ENCODE measurements at regions not wholly inside any gene's neighbourhood (a gene's known extent, or its start where the extent isn't known, plus 50 kb on each side); places are given as distances from the start of the nearest gene placed in this dataset.

DNA sequence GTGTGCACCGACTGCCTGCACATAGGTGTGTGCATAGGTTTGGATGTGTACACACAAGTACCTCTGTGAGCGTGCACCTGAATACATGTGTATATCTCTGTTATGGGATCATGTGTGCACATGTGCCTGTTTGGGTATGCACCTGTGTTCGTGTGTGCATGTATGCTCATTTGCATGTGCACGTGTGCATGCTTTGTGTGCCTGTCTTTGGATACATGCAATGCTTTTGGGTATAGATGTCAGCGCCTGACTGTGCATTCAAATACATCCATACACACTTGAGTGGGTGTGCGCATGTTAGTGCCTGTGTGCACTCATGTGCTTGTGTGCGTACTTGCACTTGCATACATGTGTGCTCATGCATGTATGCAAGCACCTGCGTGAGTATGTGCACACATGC lies 258.1 kb downstream of the IRX2 start:
- TF ChIP-seq, protein P1, sequence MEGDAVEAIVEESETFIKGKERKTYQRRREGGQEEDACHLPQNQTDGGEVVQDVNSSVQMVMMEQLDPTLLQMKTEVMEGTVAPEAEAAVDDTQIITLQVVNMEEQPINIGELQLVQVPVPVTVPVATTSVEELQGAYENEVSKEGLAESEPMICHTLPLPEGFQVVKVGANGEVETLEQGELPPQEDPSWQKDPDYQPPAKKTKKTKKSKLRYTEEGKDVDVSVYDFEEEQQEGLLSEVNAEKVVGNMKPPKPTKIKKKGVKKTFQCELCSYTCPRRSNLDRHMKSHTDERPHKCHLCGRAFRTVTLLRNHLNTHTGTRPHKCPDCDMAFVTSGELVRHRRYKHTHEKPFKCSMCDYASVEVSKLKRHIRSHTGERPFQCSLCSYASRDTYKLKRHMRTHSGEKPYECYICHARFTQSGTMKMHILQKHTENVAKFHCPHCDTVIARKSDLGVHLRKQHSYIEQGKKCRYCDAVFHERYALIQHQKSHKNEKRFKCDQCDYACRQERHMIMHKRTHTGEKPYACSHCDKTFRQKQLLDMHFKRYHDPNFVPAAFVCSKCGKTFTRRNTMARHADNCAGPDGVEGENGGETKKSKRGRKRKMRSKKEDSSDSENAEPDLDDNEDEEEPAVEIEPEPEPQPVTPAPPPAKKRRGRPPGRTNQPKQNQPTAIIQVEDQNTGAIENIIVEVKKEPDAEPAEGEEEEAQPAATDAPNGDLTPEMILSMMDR (IDR thresholded peaks at IDR 0.05 in 2 of 3, conservative IDR thresholded peaks at IDR 0.05 in 1 of 3; ENCODE audit: borderline replicate concordance in 1 of 3, insufficient read depth in 1 of 3, low read depth in 2 of 3, low read length in 2 of 3): no peak
- no peak for TF ChIP-seq SP1 (IDR thresholded peaks at IDR 0.05; ENCODE audit: low read depth)

Measured in HCT116 (cell line).